ENCODE measurements at regions not wholly inside any gene's neighbourhood (a gene's known extent, or its start where the extent isn't known, plus 50 kb on each side); places are given as distances from the start of the nearest gene placed in this dataset.

DNA sequence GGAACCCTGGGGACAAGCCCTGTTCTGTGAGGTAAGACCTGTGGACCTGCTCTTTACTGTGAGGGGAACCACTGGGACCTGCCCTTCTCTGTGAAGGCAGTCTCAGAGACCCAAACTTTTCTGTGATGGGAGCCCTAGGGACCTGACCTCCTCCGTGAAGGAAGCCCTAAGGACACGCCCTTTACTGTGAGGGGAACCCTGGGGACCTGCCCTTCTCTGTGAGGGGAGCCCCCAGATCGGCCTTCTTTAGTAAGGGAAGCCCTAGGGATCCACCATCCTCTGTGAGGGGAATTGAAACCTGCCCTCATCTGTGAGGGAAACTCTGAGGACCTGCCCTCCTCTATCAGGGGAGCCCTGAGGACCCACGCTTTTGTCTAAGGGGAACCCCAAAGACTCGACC lies 343.5 kb downstream of the UQCRFS1 start:
- no peak for DNase-seq (ENCODE audit: low spot score)
- no peaks in the 10 kb centered on the region for H3K36me3 Mint-ChIP-seq (ENCODE audit: low read depth)

DNA sequence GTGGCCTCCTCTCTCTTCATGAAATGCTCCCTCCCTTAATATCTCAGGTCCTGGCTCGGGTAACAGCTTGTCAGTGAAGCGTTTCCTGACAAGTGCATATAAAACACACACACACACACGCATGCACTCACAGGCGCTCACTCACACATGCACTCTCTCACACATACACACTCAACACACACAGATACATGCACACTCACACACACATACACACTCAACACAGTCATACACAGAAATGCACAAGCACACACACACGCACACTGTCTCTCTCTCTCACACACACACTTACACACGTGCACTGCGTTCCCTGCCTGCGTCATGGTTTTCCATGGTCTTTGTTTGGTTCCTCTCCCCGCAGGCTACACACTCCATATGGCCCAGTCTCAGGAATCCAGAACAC lies 344.1 kb downstream of the UQCRFS1 start:
- no peaks in the 10 kb centered on the region for H3K27me3 Mint-ChIP-seq (ENCODE audit: low read depth)
- H3K4me1 Mint-ChIP-seq (ENCODE audit: low read depth): no peaks in the 10 kb centered on the region
- H3K27ac Mint-ChIP-seq: no peak overlapping the region
- H3K4me3 Mint-ChIP-seq: no peak overlapping the region
- DNase-seq (ENCODE audit: low spot score): no peak
- H3K36me3 Mint-ChIP-seq (ENCODE audit: low read depth): no peaks in the 10 kb centered on the region
- peaks cover 4% of the 10 kb centered on the region for H3K9me3 Mint-ChIP-seq

More for the DNA sequence above, 343.5 kb downstream of the UQCRFS1 start:
- no peaks in the 10 kb centered on the region for H3K4me1 Mint-ChIP-seq (ENCODE audit: low read depth)
- peaks cover 4% of the 10 kb centered on the region for H3K9me3 Mint-ChIP-seq
- H3K4me3 Mint-ChIP-seq: no peak overlapping the region
- H3K27ac Mint-ChIP-seq: no peak overlapping the region
- no peaks in the 10 kb centered on the region for H3K27me3 Mint-ChIP-seq (ENCODE audit: low read depth)

DNA sequence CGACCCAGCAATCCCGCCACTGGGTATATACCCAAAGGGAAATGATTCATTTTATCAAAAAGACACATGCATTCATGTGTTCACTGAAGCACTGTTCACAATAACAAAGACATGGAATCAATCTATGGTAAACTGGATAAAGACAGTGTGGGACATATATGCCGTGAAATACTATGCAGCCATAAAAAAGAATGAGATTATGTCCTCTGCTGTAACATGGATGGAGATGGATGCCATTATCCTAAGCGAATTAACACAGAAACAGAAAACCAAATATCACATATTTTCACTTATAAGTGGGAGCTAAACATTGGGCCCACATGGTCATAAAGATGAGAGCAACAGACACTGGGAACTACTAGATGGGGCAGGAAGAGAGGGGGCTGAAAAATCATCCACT lies 345.0 kb downstream of the UQCRFS1 start:
- H3K9me3 Mint-ChIP-seq: peaks cover 4% of the 10 kb centered on the region
- no peak for DNase-seq (ENCODE audit: low spot score)
- H3K4me3 Mint-ChIP-seq: no peak overlapping the region
- no peaks in the 10 kb centered on the region for H3K4me1 Mint-ChIP-seq (ENCODE audit: low read depth)
- no peak overlapping the region for H3K27ac Mint-ChIP-seq
- no peaks in the 10 kb centered on the region for H3K27me3 Mint-ChIP-seq (ENCODE audit: low read depth)
- no peaks in the 10 kb centered on the region for H3K36me3 Mint-ChIP-seq (ENCODE audit: low read depth)

DNA sequence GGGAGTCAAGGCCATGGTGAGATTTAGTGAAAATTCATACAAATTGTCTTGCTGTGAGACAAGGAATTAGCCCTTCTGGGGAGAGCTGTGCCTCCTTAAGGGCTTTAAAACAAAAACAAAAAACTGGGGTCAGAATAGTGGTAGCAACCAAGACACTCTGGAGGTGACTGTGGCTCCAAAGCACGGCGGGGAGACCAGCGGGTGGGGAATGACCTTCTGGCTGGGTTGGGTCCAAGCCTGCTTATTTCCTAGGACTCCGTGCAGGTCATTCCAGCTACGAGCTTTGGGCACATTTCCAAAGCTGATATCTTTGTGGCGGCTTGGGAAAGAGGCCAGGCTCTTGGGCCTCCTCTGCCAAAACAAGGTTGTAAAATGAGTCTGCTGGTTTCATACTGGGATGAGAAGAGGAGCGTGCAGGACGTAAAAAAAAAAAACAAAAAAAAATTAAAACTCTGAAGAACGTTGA lies 348.3 kb downstream of the UQCRFS1 start:
- no peak for DNase-seq (ENCODE audit: low spot score)
- peaks cover 4% of the 10 kb centered on the region for H3K9me3 Mint-ChIP-seq
- H3K4me1 Mint-ChIP-seq (ENCODE audit: low read depth): peaks cover 6% of the 10 kb centered on the region
- H3K36me3 Mint-ChIP-seq (ENCODE audit: low read depth): no peaks in the 10 kb centered on the region
- no peak overlapping the region for H3K4me3 Mint-ChIP-seq
- H3K27ac Mint-ChIP-seq: no peak overlapping the region
- H3K27me3 Mint-ChIP-seq (ENCODE audit: low read depth): no peaks in the 10 kb centered on the region

DNA sequence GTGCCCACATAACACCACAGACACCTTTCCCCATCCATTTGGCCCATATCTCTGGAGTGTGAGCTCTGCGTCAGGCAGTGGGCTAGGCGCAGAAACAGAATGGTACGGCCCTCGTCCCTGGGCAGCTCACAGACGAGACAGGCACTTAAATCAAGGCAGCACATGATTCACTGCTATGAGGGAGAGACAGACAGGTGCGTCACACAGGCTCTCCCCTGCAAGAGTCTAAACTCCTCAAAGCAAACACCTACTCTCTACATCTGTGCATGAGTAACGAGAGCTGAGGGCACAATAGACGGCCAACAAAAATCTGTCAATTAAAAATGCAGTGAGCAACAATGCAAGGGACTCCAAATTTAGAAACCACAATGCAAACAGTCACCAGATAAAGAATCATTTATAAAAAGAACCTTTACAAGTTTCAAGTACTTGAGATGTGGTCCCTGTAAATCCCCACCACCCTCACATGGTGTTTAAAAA lies 348.9 kb downstream of the UQCRFS1 start:
- Mint-ChIP-seq H3K4me1 (ENCODE audit: low read depth) (peaks cover 6% of the 10 kb centered on the region), H3K36me3 (ENCODE audit: low read depth) (no peaks in the 10 kb centered on the region), H3K4me3 (no peak overlapping the region), H3K27me3 (ENCODE audit: low read depth) (no peaks in the 10 kb centered on the region), H3K9me3 (peaks cover 4% of the 10 kb centered on the region), H3K27ac (no peak overlapping the region)
- no peak for DNase-seq (ENCODE audit: low spot score)

- H3K4me1 Mint-ChIP-seq (ENCODE audit: low read depth): peaks cover 6% of the 10 kb centered on the region
- H3K4me3 Mint-ChIP-seq: no peak overlapping the region
- H3K36me3 Mint-ChIP-seq (ENCODE audit: low read depth): no peaks in the 10 kb centered on the region
- no peaks in the 10 kb centered on the region for H3K27me3 Mint-ChIP-seq (ENCODE audit: low read depth)
- no peak for DNase-seq (ENCODE audit: low spot score)
- no peaks in the 10 kb centered on the region for H3K9me3 Mint-ChIP-seq
- no peak overlapping the region for H3K27ac Mint-ChIP-seq
Measured at GRCh38 chr19:28862238-28862637, 350.7 kb downstream of the UQCRFS1 start.

GRCh38 chr19:28859811-28860210 lies 353.1 kb downstream of the UQCRFS1 start:
- Mint-ChIP-seq H3K4me1 (ENCODE audit: low read depth) (peaks cover 6% of the 10 kb centered on the region), H3K36me3 (ENCODE audit: low read depth) (no peaks in the 10 kb centered on the region), H3K4me3 (no peak overlapping the region), H3K9me3 (no peaks in the 10 kb centered on the region), H3K27me3 (ENCODE audit: low read depth) (no peaks in the 10 kb centered on the region), H3K27ac (no peak overlapping the region)
- DNase-seq (ENCODE audit: low spot score): no peak

DNA sequence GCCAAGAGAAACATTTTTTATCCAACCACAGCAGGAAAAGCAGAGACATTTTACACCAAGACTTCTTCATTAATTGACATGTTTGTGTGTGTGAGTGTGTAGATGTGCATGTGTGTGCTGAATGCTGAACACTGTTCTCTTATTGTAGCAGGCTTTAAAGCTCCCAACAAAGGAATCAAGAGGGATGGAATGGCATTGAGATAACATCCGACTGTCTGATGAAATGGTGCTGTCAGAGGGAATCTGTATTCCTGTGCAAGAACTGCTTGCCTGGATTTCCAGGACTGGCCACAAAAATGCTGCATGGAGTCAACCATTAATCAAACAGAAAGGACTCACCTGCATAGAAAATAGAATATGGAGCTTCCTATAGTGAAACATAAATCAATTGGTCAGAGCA lies 354.0 kb downstream of the UQCRFS1 start:
- peaks cover 6% of the 10 kb centered on the region for H3K4me1 Mint-ChIP-seq (ENCODE audit: low read depth)
- H3K27ac Mint-ChIP-seq: no peak overlapping the region
- H3K4me3 Mint-ChIP-seq: no peak overlapping the region
- no peaks in the 10 kb centered on the region for H3K9me3 Mint-ChIP-seq
- no peaks in the 10 kb centered on the region for H3K36me3 Mint-ChIP-seq (ENCODE audit: low read depth)
- no peak for DNase-seq (ENCODE audit: low spot score)
- no peaks in the 10 kb centered on the region for H3K27me3 Mint-ChIP-seq (ENCODE audit: low read depth)

DNA sequence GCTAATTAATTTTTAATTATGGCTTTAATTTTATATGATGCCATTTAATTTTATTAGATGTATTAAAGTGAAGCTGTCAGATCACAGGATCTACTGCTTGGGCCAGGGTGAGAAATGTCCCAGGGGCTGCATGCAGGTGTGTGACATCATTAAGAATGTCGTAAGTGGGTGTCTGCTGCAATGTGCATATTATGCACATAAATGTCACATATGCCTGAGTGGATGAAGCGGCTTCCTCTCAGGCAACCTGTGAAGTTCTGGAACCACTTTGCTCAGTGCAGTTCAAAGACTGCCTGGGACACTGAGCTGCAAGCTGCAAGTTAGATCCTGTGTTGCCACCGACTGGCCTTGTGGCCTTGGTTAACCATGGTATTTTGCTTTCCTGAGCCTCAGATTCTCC lies 355.0 kb downstream of the UQCRFS1 start:
- H3K4me1 Mint-ChIP-seq (ENCODE audit: low read depth): peaks cover 6% of the 10 kb centered on the region
- H3K9me3 Mint-ChIP-seq: no peaks in the 10 kb centered on the region
- no peak overlapping the region for H3K27ac Mint-ChIP-seq
- DNase-seq (ENCODE audit: low spot score): no peak
- H3K36me3 Mint-ChIP-seq (ENCODE audit: low read depth): no peaks in the 10 kb centered on the region
- H3K4me3 Mint-ChIP-seq: no peak overlapping the region
- no peaks in the 10 kb centered on the region for H3K27me3 Mint-ChIP-seq (ENCODE audit: low read depth)

DNA sequence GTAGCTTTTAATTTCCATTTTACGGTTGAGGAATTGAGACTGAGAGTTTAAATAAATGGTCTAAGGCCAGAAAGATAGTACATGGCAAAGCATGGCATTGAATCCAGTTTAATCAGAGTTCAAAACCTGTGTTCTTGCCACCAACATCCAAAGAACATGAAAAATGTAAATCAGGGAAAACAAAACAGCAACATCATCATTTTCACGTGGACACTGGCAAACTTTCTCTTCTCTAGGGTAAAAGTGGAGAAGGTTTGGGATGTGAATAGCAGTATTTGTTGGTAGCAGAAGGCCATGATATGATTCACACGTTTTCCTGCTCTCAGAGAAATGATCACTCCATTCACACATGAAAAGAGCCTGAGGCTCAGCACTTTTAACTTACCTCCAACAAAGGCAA lies 357.7 kb downstream of the UQCRFS1 start:
- Mint-ChIP-seq H3K27ac (no peak overlapping the region), H3K9me3 (no peaks in the 10 kb centered on the region), H3K4me1 (ENCODE audit: low read depth) (peaks cover 6% of the 10 kb centered on the region), H3K27me3 (ENCODE audit: low read depth) (no peaks in the 10 kb centered on the region), H3K36me3 (ENCODE audit: low read depth) (no peaks in the 10 kb centered on the region), H3K4me3 (no peak overlapping the region)
- no peak for DNase-seq (ENCODE audit: low spot score)

GRCh38 chr19:28847468-28847867 lies 365.5 kb downstream of the UQCRFS1 start:
- no peaks in the 10 kb centered on the region for H3K36me3 Mint-ChIP-seq (ENCODE audit: low read depth)
- H3K4me3 Mint-ChIP-seq: no peak overlapping the region
- no peaks in the 10 kb centered on the region for H3K27me3 Mint-ChIP-seq (ENCODE audit: low read depth)
- no peaks in the 10 kb centered on the region for H3K4me1 Mint-ChIP-seq (ENCODE audit: low read depth)
- no peak overlapping the region for H3K27ac Mint-ChIP-seq
- no peaks in the 10 kb centered on the region for H3K9me3 Mint-ChIP-seq
- DNase-seq (ENCODE audit: low spot score): no peak

- Mint-ChIP-seq H3K27ac (no peak overlapping the region), H3K27me3 (ENCODE audit: low read depth) (no peaks in the 10 kb centered on the region), H3K4me3 (no peak overlapping the region), H3K4me1 (ENCODE audit: low read depth) (no peaks in the 10 kb centered on the region), H3K36me3 (ENCODE audit: low read depth) (no peaks in the 10 kb centered on the region), H3K9me3 (no peaks in the 10 kb centered on the region)
- DNase-seq (ENCODE audit: low spot score): no peak
Measured at GRCh38 chr19:28846094-28846812, 366.7 kb downstream of the UQCRFS1 start.

DNA sequence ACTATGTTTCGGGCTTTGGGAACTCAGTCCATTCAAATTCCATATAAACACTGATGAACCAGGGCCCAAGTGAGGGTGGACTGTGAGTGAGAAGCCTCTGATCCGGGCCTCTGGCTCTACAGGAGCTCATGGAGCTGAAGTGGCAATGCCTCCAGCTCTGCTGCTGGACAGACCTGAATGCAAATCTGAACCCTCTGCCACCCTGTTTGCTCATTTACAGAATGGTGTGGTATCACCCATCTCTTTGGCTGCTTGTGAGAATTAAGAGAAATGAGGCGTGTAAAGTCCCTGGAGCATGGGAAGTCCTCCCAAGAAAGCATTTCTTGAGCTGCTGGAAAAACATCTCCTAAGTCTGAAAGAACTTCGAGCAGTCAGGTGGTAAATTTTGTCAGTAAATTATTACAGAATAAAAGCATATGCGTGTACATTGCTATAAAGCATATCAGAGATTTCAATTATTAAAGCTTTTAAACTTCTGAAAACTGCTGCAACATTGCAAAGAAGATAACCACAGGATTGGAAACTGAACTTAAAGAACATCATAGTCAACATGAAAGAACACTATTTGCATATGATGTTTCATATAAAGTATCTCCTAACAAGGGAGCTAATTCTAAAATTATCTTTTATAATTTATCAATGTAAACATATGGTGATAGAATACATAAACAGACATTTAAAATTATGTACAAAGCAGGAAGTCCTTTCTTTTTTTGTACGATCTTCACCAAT lies 369.0 kb downstream of the UQCRFS1 start:
- H3K36me3 Mint-ChIP-seq (ENCODE audit: low read depth): no peaks in the 10 kb centered on the region
- no peak overlapping the region for H3K4me3 Mint-ChIP-seq
- no peak overlapping the region for H3K27ac Mint-ChIP-seq
- H3K9me3 Mint-ChIP-seq: no peaks in the 10 kb centered on the region
- DNase-seq (ENCODE audit: low spot score): no peak
- H3K27me3 Mint-ChIP-seq (ENCODE audit: low read depth): no peaks in the 10 kb centered on the region
- H3K4me1 Mint-ChIP-seq (ENCODE audit: low read depth): no peaks in the 10 kb centered on the region

DNA sequence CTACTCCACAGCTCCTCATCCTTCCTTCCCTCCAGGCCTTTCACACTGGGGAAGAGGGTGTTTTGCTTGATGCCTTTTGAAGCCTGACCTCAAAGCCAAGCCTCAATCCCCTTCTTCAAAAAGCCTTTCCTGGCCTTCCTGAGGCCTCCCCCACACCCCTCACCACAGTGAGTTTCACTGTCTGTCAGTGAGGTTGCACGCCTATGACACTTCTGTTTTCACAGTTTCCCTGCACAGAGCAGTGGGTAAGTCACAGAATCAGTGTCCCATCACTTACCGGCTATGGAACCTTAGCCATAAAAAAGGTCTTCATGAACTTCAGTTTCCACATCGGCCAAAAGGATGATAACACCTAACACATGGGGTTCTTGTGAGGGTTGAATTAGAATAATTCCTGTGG lies 371.4 kb downstream of the UQCRFS1 start:
- no peak overlapping the region for H3K27ac Mint-ChIP-seq
- no peaks in the 10 kb centered on the region for H3K9me3 Mint-ChIP-seq
- no peaks in the 10 kb centered on the region for H3K27me3 Mint-ChIP-seq (ENCODE audit: low read depth)
- no peaks in the 10 kb centered on the region for H3K4me1 Mint-ChIP-seq (ENCODE audit: low read depth)
- no peak for DNase-seq (ENCODE audit: low spot score)
- no peaks in the 10 kb centered on the region for H3K36me3 Mint-ChIP-seq (ENCODE audit: low read depth)
- H3K4me3 Mint-ChIP-seq: no peak overlapping the region
